Loucy (cell line): ENCODE measurements at regions not wholly inside any gene's neighbourhood (a gene's known extent, or its start where the extent isn't known, plus 50 kb on each side); places are given as distances from the start of the nearest gene placed in this dataset.

Source experiments
- H2AFZ ChIP-seq: fragments of 200-600 bp; sonication (generic); 2 replicates; pipeline ENCODE4 v1.6.0; 2016; ENCODE audit warnings: antibody characterized with exemption, mild to moderate bottlenecking, low read length, moderate library complexity
- H3F3A ChIP-seq: fragments of 200-600 bp; 2 replicates; pipeline ENCODE4 v1.6.0; 2016; ENCODE audit warnings: antibody characterized with exemption, low read depth, mild to moderate bottlenecking
- H3K27me3 ChIP-seq: fragments of 200-600 bp; sonication (generic); 2 replicates; pipeline ENCODE4 v1.6.1; 2014; ENCODE audit warnings: low read length, mild to moderate bottlenecking; ENCODE audit not compliant: insufficient read depth, poor library complexity, severe bottlenecking
- H3K36me3 ChIP-seq: fragments of 200-600 bp; sonication (generic); 2 replicates; pipeline ENCODE4 v1.6.1; 2016; ENCODE audit warnings: low read length; ENCODE audit not compliant: insufficient read depth
- H3K4me1 ChIP-seq: fragments of 200-600 bp; sonication (generic); 2 replicates; pipeline ENCODE4 v1.5.1; 2014; ENCODE audit warnings: low read length, mild to moderate bottlenecking; ENCODE audit not compliant: insufficient read depth, poor library complexity, severe bottlenecking
- H3K4me2 ChIP-seq: fragments of 200-600 bp; sonication (generic); 2 replicates; pipeline ENCODE4 v1.6.0; 2014; ENCODE audit warnings: antibody characterized with exemption, low read length, low read depth, mild to moderate bottlenecking; ENCODE audit not compliant: poor library complexity, severe bottlenecking
- H3K4me3 ChIP-seq: fragments of 200-600 bp; sonication (generic); 2 replicates; pipeline ENCODE4 v1.5.1; 2014; ENCODE audit warnings: low read length, mild to moderate bottlenecking, mixed read lengths; ENCODE audit not compliant: poor library complexity, severe bottlenecking
- H3K79me2 ChIP-seq: fragments of 200-600 bp; sonication (generic); 2 replicates; pipeline ENCODE4 v1.6.1; 2014; ENCODE audit warnings: low read length; ENCODE audit not compliant: insufficient read depth
- H3K9ac ChIP-seq: fragments of 200-600 bp; sonication (generic); 2 replicates; pipeline ENCODE4 v1.6.0; 2014; ENCODE audit warnings: mild to moderate bottlenecking, low read depth, low read length, moderate library complexity; ENCODE audit not compliant: poor library complexity, severe bottlenecking
- H3K9me2 ChIP-seq: fragments of 200-600 bp; sonication (generic); replicated peaks from 2 replicates; pipeline ENCODE4 v1.6.1; 2016; ENCODE audit warnings: low read depth, low read length, mixed read lengths
- H3K9me3 ChIP-seq: fragments of 200-600 bp; sonication (generic); 2 replicates; pipeline ENCODE4 v1.6.1; 2014; ENCODE audit warnings: mild to moderate bottlenecking, antibody characterized with exemption, low read length, low read depth; ENCODE audit not compliant: insufficient read depth
- H4K20me1 ChIP-seq: fragments of 200-600 bp; sonication (generic); 2 replicates; pipeline ENCODE4 v1.6.0; 2014; ENCODE audit warnings: antibody characterized with exemption, low read length, mild to moderate bottlenecking; ENCODE audit not compliant: insufficient read depth, poor library complexity, severe bottlenecking
- CTCF ChIP-seq: fragments of 200-600 bp; sonication (generic); conservative IDR thresholded peaks from 2 replicates; pipeline ENCODE4 v1.5.1; 2014; ENCODE audit warnings: mild to moderate bottlenecking, antibody characterized with exemption, low read length
- EZH2phosphoT487 ChIP-seq: fragments of 200-600 bp; IDR thresholded peaks from 2 replicates; pipeline ENCODE4 v1.6.1; 2018; ENCODE audit warnings: antibody characterized with exemption, mild to moderate bottlenecking, moderate library complexity, borderline replicate concordance

- no peak overlapping the region for H3K4me3 ChIP-seq
- no peaks in the 10 kb centered on the region for H3K27me3 ChIP-seq
- no peak overlapping the region for H3K4me2 ChIP-seq
- no peak overlapping the region for H3K9ac ChIP-seq
- TF ChIP-seq EZH2phosphoT487: no peak
- no peak for TF ChIP-seq CTCF
- no peaks in the 10 kb centered on the region for H3K36me3 ChIP-seq
- H3K9me3 ChIP-seq: no peaks in the 10 kb centered on the region
- no peaks in the 10 kb centered on the region for H3K9me2 ChIP-seq
- peaks cover 29% of the 10 kb centered on the region for H3K4me1 ChIP-seq
- no peaks in the 10 kb centered on the region for H4K20me1 ChIP-seq
- H3K79me2 ChIP-seq: no peaks in the 10 kb centered on the region
- no peaks in the 10 kb centered on the region for H3F3A ChIP-seq
- no peak overlapping the region for H2AFZ ChIP-seq
Measured at GRCh38 chr15:70181626-70182255, 84.0 kb upstream of the TLE3 start.

- no peak overlapping the region for H2AFZ ChIP-seq
Measured at GRCh38 chr15:70180186-70180875, 82.6 kb upstream of the TLE3 start.

GRCh38 chr15:70179309-70179892 lies 81.7 kb upstream of the TLE3 start:
- Histone ChIP-seq H3F3A (no peaks in the 10 kb centered on the region), H3K4me3 (no peak overlapping the region), H3K4me1 (peaks cover 19% of the 10 kb centered on the region), H3K9ac (no peak overlapping the region), H3K9me3 (no peaks in the 10 kb centered on the region), H3K36me3 (no peaks in the 10 kb centered on the region), H3K9me2 (no peaks in the 10 kb centered on the region), H4K20me1 (no peaks in the 10 kb centered on the region), H3K79me2 (no peaks in the 10 kb centered on the region), H3K4me2 (no peak overlapping the region), H3K27me3 (no peaks in the 10 kb centered on the region), H2AFZ (no peak overlapping the region)
- no peak for TF ChIP-seq CTCF
- TF ChIP-seq EZH2phosphoT487: no peak

More at GRCh38 chr15:70180186-70180875, 82.6 kb upstream of the TLE3 start:
- H3K4me2 ChIP-seq: no peak overlapping the region
- H3F3A ChIP-seq: no peaks in the 10 kb centered on the region
- H3K9ac ChIP-seq: no peak overlapping the region
- no peaks in the 10 kb centered on the region for H4K20me1 ChIP-seq
- no peaks in the 10 kb centered on the region for H3K36me3 ChIP-seq
- H3K9me3 ChIP-seq: no peaks in the 10 kb centered on the region
- H3K9me2 ChIP-seq: no peaks in the 10 kb centered on the region
- no peaks in the 10 kb centered on the region for H3K27me3 ChIP-seq
- no peaks in the 10 kb centered on the region for H3K79me2 ChIP-seq
- TF ChIP-seq EZH2phosphoT487 (no peak), CTCF (no peak)
- H3K4me1 ChIP-seq: peaks cover 21% of the 10 kb centered on the region
- H3K4me3 ChIP-seq: no peak overlapping the region
